ENCODE measurements at regions not wholly inside any gene's neighbourhood (a gene's known extent, or its start where the extent isn't known, plus 50 kb on each side); places are given as distances from the start of the nearest gene placed in this dataset.

- Histone ChIP-seq H3K27ac (ENCODE audit: extremely low read depth, low read depth, low read length) (no peak overlapping the region), H3K4me1 (ENCODE audit: control insufficient read depth, insufficient read depth, low read length) (no peaks in the 10 kb centered on the region), H3K4me3 (ENCODE audit: low read depth, low read length) (no peak overlapping the region), H3K9me3 (ENCODE audit: control insufficient read depth, insufficient read depth, low read depth, low read length) (no peaks in the 10 kb centered on the region), H3K36me3 (ENCODE audit: control insufficient read depth in 2 of 2, insufficient read depth in 1 of 2, low read length in 2 of 2) (no peaks in the 10 kb centered on the region)
- ChIA-PET CTCF (interaction anchor here (0.6 to 1.0 kb wide), 4 partner anchors 35 to 409 kb away, joined by 3 to 5 read pairs (median 4); no protein-coding TSS in a partner anchor), POLR2A (no interaction called here)
- TF ChIP-seq ZNF16 (tag by site-specific recombination; IDR thresholded peaks at IDR 0.05; ENCODE audit: low read depth) (no peak), ZNF274 (IDR thresholded peaks at IDR 0.05; ENCODE audit: low read length) (no peak), ZNF274 (tag by site-specific recombination; IDR thresholded peaks at IDR 0.05; ENCODE audit: borderline replicate concordance) (no peak), ZNF37A (tag by site-specific recombination; IDR thresholded peaks at IDR 0.05) (no peak), ZEB2 (tag by site-specific recombination; IDR thresholded peaks at IDR 0.05) (no peak), ZNF544 (tag by site-specific recombination; IDR thresholded peaks at IDR 0.05) (no peak), ZBTB11 (tag by site-specific recombination; conservative IDR thresholded peaks at IDR 0.05; ENCODE audit: low read depth) (no peak), KLF7 (tag by site-specific recombination; IDR thresholded peaks at IDR 0.05; ENCODE audit: borderline replicate concordance) (no peak), ZBTB1 (tag by site-specific recombination; IDR thresholded peaks at IDR 0.05) (no peak), ZNF792 (tag by site-specific recombination; IDR thresholded peaks at IDR 0.05) (no peak), SP7 (tag by site-specific recombination; IDR thresholded peaks at IDR 0.05) (no peak), GLIS1 (tag by site-specific recombination; IDR thresholded peaks at IDR 0.05) (no peak), ZNF555 (tag by site-specific recombination; conservative IDR thresholded peaks at IDR 0.05) (no peak), ZFP37 (tag by site-specific recombination; IDR thresholded peaks at IDR 0.05) (no peak), ZNF518A (tag by site-specific recombination; conservative IDR thresholded peaks at IDR 0.05; ENCODE audit: low read depth) (no peak), ZNF549 (tag by site-specific recombination; IDR thresholded peaks at IDR 0.05) (no peak), ZNF394 (tag by site-specific recombination; IDR thresholded peaks at IDR 0.05; ENCODE audit: borderline replicate concordance) (no peak)
- TF ChIP-seq, protein P1, sequence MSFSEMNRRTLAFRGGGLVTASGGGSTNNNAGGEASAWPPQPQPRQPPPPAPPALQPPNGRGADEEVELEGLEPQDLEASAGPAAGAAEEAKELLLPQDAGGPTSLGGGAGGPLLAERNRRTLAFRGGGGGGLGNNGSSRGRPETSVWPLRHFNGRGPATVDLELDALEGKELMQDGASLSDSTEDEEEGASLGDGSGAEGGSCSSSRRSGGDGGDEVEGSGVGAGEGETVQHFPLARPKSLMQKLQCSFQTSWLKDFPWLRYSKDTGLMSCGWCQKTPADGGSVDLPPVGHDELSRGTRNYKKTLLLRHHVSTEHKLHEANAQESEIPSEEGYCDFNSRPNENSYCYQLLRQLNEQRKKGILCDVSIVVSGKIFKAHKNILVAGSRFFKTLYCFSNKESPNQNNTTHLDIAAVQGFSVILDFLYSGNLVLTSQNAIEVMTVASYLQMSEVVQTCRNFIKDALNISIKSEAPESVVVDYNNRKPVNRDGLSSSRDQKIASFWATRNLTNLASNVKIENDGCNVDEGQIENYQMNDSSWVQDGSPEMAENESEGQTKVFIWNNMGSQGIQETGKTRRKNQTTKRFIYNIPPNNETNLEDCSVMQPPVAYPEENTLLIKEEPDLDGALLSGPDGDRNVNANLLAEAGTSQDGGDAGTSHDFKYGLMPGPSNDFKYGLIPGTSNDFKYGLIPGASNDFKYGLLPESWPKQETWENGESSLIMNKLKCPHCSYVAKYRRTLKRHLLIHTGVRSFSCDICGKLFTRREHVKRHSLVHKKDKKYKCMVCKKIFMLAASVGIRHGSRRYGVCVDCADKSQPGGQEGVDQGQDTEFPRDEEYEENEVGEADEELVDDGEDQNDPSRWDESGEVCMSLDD (tag by site-specific recombination; IDR thresholded peaks at IDR 0.05): no peak
- TF ChIP-seq, protein P2, sequence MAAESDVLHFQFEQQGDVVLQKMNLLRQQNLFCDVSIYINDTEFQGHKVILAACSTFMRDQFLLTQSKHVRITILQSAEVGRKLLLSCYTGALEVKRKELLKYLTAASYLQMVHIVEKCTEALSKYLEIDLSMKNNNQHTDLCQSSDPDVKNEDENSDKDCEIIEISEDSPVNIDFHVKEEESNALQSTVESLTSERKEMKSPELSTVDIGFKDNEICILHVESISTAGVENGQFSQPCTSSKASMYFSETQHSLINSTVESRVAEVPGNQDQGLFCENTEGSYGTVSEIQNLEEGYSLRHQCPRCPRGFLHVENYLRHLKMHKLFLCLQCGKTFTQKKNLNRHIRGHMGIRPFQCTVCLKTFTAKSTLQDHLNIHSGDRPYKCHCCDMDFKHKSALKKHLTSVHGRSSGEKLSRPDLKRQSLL (tag by site-specific recombination; IDR thresholded peaks at IDR 0.05): no peak
- TF ChIP-seq, protein P3, sequence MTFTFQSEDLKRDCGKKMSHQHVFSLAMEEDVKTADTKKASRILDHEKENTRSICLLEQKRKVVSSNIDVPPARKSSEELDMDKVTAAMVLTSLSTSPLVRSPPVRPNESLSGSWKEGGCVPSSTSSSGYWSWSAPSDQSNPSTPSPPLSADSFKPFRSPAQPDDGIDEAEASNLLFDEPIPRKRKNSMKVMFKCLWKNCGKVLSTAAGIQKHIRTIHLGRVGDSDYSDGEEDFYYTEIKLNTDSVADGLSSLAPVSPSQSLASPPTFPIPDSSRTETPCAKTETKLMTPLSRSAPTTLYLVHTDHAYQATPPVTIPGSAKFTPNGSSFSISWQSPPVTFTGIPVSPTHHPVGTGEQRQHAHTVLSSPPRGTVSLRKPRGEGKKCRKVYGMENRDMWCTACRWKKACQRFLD (tag by site-specific recombination; IDR thresholded peaks at IDR 0.05): no peak
- TF ChIP-seq, protein P4, sequence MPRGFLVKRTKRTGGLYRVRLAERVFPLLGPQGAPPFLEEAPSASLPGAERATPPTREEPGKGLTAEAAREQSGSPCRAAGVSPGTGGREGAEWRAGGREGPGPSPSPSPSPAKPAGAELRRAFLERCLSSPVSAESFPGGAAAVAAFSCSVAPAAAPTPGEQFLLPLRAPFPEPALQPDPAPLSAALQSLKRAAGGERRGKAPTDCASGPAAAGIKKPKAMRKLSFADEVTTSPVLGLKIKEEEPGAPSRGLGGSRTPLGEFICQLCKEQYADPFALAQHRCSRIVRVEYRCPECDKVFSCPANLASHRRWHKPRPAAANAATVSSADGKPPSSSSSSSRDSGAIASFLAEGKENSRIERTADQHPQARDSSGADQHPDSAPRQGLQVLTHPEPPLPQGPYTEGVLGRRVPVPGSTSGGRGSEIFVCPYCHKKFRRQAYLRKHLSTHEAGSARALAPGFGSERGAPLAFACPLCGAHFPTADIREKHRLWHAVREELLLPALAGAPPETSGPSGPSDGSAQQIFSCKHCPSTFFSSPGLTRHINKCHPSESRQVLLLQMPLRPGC (tag by site-specific recombination; IDR thresholded peaks at IDR 0.05): no peak
These were observed 192.0 kb downstream of the ZC3H11B start for GRCh38 chr1:219420913-219421312.
